HG02840 (cell line): ENCODE measurements at regions not wholly inside any gene's neighbourhood (a gene's known extent, or its start where the extent isn't known, plus 50 kb on each side); places are given as distances from the start of the nearest gene placed in this dataset.
A peak's percentile ranks its signal among the peaks of the same experiment; 100 is the strongest.

Experiments
- ATAC-seq: cut with Tn5 transposase; IDR thresholded peaks from one replicate; pipeline ENCODE4 v1.9.1; 2021; ENCODE audit warnings: mild to moderate bottlenecking, moderate library complexity, moderate number of reproducible peaks; ENCODE audit not compliant: unreplicated experiment, low FRiP score

DNA sequence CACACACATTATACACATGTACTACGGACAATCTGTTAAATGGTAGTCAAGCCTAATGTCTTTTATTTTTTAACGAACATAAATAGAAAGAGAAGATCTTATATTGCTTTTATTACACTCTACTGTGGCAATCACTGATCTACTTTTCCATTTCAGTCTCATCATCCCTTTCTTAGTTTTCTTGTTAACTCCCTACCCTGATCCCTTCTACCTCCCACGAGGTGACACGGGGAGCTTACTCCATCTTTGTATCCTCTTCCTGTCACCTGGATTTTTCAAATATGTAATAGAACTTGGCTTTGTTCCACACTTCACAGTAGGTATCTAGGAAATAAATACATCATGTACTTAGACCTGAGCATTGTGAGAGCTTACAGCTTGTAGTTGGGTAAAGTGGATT lies 211.0 kb downstream of the PIK3R1 start:
- no peak for ATAC-seq

DNA sequence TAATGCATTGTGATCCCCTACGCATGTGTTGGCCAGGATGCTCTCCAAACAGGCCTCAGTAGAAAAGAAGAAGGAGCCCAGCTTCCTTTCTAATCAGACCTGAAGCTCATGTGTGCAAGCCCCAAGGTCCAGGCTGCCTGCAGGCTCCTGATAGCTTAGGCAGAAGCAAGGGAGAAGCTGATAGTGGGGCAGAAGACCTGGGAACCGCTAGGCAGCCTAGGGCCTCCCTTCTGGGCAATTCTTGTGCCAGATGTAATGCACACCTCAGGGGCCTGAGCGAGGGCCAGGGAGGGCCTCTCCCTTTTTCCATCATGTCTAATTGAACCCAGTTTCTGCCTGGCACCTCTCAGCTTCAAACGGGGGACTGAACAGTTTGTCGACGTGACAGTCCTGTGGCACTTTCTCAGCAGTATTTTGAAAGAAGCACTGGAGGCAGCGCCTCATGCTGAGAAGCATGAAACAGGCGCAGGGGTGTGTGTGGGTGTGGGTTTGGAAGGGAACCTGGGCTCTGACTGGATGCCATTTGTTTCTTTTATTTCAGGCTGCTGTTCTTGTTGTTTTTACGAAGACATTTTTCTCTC lies 212.8 kb downstream of the PIK3R1 start:
- ATAC-seq, result no peak

DNA sequence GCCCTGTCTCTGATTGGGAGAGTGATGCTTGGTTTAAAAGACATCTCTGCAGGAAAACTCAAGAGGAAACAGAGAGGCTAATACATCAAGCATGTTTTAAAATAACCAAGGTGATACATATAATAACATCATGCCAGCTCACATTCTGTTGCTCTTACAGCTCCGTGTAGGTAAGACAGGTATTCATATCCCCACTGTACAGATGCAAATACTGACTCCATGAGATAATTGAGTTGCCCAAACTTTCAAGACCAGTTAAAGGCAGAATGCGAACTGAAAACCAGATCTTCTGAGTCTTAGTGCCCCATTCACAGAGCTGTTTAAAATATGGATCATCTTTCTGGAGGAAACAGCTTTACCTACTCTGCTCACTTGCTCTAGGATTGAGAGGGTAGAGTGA lies 214.0 kb downstream of the PIK3R1 start:
- ATAC-seq, result no peak

DNA sequence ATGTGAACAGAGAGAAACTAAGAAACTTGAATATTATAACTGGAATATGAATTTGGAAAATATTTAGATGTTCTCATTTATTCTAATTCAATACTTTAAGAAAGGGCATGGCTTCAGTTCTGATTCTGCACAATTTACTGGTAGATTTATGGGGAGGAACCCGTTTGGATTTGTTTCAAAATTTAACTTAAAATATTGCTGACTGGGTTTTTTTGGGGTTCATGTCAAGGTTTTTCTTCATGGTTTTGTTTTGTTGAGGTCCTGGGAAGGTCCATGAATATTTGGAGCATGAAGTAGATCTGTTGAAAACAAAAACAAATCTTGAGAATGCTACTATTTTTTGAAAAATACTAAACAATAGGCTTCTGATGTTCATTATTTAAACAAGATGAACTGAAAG lies 214.7 kb downstream of the PIK3R1 start:
- ATAC-seq, result no peak

DNA sequence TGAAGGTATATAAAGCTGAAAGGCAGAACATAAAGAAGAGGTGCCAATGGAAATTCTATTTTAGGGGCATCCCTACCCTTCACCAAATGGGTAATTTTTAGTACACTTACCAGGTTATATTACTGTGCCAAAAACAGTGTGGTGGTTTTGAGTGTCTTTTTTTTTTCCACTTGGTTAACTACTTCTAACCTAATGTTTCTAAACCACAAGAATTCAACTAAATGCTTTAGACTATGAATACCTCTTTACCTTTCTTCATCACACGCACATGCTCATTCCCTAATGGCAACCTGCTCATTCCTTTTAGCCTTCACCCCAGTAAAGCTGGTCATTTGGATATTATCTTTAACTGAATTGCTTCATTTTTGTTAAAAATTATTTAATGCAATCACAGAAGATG lies 215.6 kb downstream of the PIK3R1 start:
- no peak for ATAC-seq

DNA sequence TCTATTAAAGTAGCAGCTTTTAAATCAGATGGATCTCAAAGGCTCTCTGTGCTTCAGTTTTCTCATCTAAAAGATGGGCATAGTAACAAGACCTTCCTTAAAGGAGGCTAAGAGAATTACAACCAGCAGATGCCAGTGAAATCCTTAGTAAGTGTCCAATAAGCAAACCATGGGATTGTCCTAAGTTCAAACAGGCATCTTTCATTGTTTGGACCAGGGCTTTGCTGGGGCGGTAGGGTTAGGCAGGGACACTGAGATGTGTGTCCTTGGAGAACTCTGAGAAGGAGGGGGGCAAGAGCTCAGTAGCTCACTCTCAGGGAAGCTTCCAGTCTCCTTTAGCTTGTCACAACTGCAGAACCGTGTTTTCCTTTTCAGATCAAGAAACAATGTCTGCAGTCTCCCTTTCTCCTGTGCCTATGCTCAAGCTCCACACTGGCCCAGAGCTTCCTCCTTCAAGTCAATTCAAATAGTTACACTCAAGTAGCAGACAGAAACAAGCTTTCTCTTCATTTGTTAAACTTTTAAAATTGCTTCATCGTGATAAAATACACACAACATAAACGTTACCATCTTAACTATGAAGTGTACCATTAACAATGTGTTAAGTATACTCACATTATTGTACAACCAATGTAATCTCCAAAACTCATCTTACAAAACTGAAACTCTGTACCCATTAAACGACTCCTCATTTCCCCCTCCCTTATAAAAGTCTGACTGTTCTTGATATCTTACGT lies 216.2 kb downstream of the PIK3R1 start:
- no peak for ATAC-seq

DNA sequence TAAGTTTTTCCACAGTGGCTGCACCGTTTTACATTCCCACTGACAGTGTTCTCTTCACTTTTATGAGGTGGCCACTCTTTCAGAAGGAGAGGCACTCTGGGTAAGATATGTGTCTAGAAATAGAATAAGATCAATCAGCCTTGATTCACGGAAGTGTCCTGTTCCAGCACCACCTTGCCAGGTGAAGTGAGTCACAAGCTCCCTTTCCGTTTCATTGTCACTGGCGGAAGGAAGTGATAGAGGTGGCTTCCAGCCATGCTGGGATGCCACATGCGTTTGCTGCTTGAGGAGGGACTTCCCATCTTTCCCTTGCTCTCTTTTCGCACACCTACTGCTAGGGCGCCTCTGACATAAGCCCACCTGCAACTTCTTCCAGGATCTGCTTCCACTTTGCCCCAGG lies 217.1 kb downstream of the PIK3R1 start:
- no peak for ATAC-seq

DNA sequence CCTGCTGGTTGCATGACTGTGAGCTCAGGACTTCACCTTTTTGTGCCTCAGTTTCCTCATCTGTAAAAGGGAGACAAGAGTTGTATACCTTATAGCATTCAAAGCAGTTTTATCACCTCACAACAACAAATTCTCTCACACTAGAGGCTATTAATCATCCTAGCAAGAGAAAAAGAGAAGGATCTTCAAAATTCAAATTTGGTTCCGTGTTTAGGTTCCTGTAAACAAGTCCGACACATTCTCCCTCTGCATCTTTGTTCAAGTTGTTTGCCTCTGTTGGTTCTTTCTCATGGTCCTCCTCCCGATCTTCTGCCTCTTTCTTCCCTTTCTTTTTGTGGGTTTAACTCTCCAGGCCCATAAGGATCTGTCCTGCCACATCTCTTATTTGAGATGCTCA lies 218.0 kb downstream of the PIK3R1 start:
- no peak for ATAC-seq

DNA sequence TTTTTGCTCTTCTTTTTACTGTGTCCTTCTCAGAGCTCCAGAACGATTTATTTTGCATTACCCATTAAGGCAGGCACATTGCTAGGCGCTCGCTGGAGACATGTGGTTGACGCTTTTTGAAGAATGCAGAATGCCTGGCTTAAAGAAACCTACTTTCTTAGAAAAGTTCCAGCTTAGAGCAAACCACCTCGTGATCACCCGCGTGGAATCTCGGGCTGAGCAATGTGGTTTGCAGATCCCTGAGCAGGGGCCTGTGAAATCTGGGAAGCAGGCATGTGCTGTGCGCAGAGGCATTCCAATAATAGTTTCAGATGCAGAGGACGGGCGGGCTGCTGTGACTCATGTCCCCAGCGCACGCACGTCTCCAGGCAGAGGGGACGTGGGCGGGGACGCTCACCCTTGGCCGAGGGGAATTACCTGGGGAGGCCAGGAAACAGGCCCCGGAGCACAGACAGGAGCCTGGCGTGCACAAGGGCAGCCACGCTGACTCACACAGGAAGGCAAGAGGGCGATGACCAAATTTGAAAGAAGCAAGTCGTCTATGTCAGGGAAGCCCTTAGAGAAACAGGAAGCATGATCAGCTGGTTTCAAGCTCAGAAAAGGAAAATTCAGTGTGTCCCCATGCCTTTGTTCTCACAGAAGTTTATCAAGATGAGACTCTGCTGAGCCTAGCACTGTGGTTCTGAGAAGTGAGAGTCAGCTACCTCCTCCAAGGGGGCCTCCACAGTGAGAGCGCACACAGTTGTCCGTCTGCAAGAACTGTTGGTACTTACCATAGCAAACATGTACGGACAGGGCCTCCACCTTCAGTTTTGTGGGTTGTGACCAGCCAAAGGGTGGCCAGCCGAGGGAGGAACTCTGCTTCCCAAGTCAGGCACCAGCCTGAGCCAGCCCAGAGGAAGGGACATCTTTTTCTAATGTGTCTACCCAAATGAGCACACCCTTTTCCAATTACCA lies 218.6 kb downstream of the PIK3R1 start:
- ATAC-seq, result peak; percentile 97

DNA sequence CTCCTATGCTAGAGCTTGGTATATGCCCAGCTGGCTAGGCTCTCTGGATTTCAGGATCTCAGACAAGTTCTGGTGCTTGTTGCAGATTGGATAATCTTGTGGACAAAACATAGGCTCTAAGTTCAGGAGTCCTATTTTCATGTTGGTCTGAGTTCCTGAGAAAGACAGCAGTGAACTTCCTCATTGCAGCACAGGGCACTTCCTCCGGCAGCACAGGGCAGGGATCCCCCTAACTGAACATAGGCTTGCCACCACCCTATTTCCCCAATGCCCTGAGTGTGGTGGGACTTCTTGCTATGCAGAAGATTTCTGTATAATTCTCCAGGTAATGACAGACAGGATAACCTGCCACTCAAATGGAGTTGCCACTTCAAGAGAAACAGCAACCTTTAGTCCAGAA lies 220.1 kb downstream of the PIK3R1 start:
- no peak for ATAC-seq

DNA sequence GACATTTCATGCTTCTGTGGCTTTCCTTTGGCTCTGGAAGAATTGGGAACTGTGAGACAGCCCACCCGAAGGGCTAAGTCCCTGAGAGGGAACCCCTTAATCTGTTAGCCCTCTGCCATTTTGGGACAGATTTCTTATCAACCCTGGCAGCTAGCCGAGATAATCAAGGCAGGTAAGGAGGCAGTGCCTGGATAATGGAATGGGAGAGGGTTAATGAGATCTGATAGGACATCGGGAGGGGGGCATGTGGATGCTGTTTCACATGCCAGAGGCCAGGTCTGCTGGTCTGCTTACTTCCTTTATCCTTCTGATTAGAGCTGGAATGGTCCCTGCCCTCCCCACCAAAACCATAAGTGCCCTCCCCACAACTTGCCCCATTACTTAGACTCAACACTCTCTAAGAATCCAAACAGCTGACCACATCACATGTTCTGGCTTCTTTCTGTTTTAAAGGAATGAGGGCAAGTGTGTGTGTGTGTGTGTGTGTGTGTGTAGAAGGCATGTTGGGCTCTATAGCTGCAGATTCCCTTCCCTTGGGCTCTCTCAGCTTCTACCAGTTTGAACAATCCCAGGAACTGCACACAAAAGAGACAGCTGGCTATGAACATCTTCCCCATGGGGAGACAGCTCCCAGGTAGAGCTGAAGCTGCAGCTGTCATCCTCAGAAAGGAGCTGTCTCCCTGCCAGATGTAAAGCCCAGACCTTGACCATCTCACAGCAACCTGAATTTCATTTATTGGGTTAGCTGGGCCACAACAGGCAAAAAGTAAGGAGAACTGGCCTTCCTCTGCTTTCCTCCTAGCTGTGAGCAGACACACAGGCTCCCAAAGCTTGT lies 221.3 kb downstream of the PIK3R1 start:
- ATAC-seq, result no peak

DNA sequence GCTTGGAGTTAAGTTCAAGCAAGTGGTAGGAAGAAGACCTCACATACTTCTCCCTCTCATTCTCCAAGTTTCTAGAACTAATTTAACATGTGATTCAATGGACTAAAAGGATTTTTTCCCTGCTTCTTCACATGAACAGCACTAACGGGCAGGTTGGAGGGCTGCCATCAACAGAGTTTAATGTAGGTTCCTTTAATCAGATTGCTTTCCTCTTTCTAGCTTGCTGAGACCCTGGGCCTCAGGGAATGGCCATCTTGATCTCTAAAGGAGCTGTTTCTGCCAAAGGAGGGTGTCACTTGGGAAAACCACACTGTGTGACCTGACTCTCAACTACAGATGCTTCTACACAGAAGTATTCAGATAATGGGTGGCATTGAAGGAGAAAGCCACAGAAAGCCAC lies 223.3 kb downstream of the PIK3R1 start:
- ATAC-seq, result no peak

DNA sequence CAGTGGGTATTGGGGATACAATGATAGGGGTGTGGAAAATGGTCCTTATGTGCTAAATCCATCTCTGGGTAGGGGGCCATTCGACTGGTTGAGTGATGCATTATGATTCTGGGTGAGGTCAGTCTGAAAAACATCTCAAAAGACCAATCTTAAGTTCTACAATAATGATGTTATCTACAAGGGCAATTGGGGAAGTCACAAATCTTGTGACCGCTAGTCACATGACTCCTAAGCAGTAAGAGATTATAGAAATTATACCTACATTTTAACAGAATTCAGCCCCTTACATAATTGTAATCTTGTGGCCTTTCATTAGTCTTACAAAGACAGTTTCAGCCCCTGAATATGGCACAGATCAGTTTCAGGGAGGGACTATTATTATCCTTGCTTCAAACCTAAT lies 224.7 kb downstream of the PIK3R1 start:
- no peak for ATAC-seq

DNA sequence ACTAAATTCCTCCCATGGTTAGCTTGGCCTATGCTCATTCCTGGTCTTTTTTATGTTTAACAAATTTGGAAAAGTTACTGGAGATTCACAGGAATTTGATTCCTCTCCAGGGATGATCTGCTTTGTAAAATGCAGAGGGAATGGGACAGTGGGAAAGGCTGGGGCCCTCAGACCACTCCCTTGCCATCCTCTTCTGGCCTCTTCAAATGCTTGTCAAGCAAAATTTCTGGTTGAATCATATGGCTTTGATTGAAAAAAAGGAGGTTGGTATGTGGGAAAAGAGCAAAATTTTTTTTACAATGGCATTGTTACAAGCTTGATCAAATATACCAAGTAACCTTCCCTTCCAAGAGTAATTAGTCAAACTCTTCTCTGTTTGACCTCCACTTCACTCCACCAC lies 225.1 kb downstream of the PIK3R1 start:
- no peak for ATAC-seq

DNA sequence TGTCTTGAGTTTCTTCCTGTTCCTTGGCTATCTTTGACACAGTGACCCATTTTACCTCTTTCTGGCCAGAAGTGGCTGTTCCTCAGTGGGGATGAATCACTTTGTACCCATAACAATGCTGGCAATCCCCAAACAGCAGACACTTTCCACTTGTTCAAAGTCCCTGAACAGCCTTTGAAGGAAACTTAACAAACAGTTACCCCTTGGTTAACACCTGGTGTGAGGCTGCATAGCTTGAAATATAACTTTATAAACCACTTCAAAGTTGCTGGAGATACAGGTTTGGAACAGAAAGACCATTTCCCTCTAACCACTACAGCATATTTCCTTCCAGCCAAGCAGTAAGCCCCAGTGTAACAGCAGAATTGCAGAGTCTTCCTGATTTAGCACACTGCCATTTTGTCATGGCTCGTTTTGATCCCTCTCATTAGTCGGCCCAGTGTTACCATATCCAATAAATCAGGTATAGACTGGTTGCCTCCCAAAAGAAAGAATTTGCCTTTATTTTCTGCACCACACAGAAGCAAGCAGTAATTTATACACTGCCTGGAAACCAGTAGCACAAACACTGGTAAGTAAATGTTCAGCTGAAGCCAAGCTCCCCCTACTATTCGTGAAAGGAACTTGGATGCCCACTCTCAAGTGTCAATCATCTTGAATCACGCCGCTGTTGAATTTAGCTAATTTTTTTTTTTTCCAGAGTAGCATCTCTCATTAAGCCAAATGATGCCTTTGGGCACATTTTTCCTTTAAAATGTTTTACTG lies 225.9 kb downstream of the PIK3R1 start:
- no peak for ATAC-seq

DNA sequence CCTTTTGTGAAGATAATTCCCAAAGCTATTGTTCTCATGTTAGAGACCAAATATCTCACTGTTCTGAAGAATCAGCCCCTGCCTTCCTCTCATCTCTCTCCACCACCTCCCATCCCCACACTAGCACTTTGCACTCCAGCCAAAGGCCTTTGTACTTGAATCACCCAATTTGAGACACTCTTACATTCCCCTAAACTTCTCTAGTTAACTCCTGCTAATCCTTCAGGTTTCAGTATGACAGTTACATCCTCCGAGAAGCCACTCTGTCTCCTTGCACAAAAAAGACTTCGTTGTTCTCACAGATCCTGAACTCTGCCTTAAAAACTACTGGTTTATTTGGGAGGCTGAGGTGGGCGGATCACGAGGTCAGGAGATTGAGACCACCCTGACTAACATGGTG lies 227.5 kb downstream of the PIK3R1 start:
- no peak for ATAC-seq

DNA sequence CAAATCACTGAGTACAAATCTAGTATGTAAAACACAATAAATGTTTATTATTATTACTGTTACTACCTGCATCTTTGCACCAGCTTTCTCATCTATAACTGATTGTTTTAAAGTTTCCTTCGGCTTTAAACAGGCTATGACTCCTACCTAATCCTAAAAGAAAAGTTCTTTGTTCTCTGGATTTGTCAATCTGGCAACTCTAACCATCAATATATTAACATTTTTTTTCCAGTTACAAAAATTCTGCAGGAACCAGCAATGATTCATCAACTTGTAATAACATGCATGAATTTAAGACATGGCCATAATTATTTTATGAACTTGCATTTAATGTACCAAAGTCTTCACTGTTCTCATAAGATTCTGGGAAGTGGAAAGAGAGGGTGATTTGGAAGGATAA lies 228.5 kb downstream of the PIK3R1 start:
- ATAC-seq, result no peak

DNA sequence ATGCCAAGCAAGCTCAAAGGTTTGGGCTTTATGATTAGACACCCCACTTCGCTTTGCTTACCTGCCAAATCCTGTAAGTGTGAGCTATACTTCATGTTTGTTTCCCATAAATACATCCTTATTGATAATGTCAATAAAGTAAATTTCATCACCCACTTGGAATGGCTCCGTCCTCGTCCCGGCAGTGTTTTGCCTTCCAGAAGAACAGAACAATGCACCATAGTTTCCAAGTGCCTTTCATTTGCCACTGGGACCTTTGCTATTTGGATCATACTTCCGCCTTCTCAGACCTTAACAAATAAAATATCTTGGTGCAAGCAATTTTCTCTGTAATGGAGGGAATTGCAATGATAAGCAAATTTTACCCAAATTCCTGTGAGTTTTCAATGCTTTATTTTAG lies 229.3 kb downstream of the PIK3R1 start:
- no peak for ATAC-seq

DNA sequence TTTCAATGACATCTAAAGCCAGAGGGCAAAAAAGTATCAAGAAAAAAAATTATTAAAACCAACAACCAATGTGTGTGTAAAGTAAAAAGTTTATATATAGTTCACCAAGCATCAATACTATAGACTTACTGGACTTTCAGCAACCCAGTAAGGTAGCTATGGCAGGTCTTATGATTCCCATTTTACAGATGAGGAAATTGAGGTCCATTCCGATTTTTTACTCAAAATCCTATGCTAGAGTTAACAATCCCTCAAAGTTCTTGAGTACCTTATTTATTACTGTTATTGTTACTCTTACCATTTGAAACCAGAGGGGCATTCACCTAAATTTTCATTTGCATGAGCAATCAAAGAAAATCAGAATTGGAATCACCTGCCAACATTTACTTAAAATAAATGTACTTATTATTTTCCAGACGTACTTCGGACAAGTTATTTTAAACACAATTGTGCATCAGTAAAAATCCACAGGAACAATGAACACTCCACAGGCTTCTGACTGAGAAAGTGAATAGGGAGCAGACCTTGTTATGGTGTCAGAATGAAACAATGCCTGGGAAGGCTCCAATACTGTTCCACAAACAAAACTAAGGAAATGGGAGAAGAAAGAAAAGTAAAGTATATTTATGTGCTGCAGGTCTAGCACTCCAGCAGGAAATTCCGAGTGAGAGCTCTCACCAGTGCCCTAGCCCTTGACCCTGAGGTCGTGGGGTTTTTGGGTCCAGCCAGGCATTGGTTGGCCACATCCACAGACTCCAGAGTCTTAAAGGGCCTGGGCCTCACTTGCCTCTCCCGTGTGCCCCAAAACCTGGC lies 229.9 kb downstream of the PIK3R1 start:
- ATAC-seq, result no peak
